Upper lobe of left lung (tissue), 6 donors: ENCODE measurements at regions not wholly inside any gene's neighbourhood (a gene's known extent, or its start where the extent isn't known, plus 50 kb on each side); places are given as distances from the start of the nearest gene placed in this dataset.
A peak's percentile ranks its signal among the peaks of the same experiment; 100 is the strongest.
"Not testable (repeated sequence)": the region's sequence is repeated elsewhere in the genome, so short reads cannot be mapped to it uniquely, and the experiment has no call there.

Source experiments
- ATAC-seq, 2 donors: fragments of 200-7000 bp; cut with Tn5 transposase; one replicate each; pipeline ENCODE4 v1.9.1; 2022; ENCODE audit warnings: mild to moderate bottlenecking in 2 of 2, moderate library complexity in 2 of 2; ENCODE audit not compliant: low FRiP score in 2 of 2
- DNase-seq, 2 donors: peaks; one replicate each; pipeline ENCODE4 v3.0.0-alpha.2; 2019 to 2020
- H3K27ac ChIP-seq, 4 donors: fragments of 200-600 bp; sonication (generic); one replicate each; pipeline ENCODE4 v1.5.1; 2016 to 2019
- H3K27me3 ChIP-seq, 4 donors: fragments of 200-600 bp; sonication (generic); one replicate each; pipeline ENCODE4 v1.5.1; 2017 to 2019
- H3K36me3 ChIP-seq, 4 donors: fragments of 200-600 bp; sonication (generic); one replicate each; pipeline ENCODE4 v1.5.1; 2016 to 2019
- H3K4me1 ChIP-seq, 4 donors: fragments of 200-600 bp; sonication (generic); one replicate each; pipeline ENCODE4 v1.5.1; 2018 to 2019
- H3K4me3 ChIP-seq, 4 donors: fragments of 200-600 bp; sonication (generic); one replicate each; pipeline ENCODE4 v1.5.1; 2017 to 2019; ENCODE audit warnings: mild to moderate bottlenecking in 2 of 4, moderate library complexity in 1 of 4
- H3K9me3 ChIP-seq, 4 donors: fragments of 200-600 bp; sonication (generic); one replicate each; pipeline ENCODE4 v1.5.1; 2018 to 2019
- CTCF ChIP-seq, 6 experiments: fragments of 450-650 bp in 4 of 6; fragments of 200-600 bp in 2 of 6; sonication (generic) in 2 of 6; IDR thresholded peaks; one replicate each; pipeline ENCODE4 v1.5.1; 2016 to 2019; ENCODE audit warnings: antibody characterized with exemption in 6 of 6
- EP300 ChIP-seq, 4 donors: sonication (generic); formaldehyde crosslinking; IDR thresholded peaks; one replicate each; pipeline ENCODE4 v1.5.1; 2017; ENCODE audit warnings: antibody characterized with exemption in 4 of 4, control low read depth in 2 of 4
- POLR2A ChIP-seq, 4 donors: fragments of 450-650 bp; IDR thresholded peaks; one replicate each; pipeline ENCODE4 v1.5.1; 2016 to 2017; ENCODE audit warnings: antibody characterized with exemption in 4 of 4, mild to moderate bottlenecking in 2 of 4
- POLR2AphosphoS5 ChIP-seq, 2 donors: sonication (generic); formaldehyde crosslinking; IDR thresholded peaks; one replicate each; pipeline ENCODE4 v1.5.1; 2017; ENCODE audit warnings: antibody characterized with exemption in 2 of 2
- WGBS, 2 donors: methylation state at CpG; one replicate each; pipeline ENCODE4 v1.1.5; 2017 to 2018; 5-methylcytosine and 5-hydroxymethylcytosine counted together
- donor health status: DM: no; HTN: no; CAD: no; lungs with moderate emphysema.
- donor health status: DM: no; HTN: yes; CAD: no; lungs with severe emphysema.

GRCh38 chr20:29349836-29350235 is 1907.6 kb upstream of the DEFB115 start:
- no peaks in the 10 kb centered on the region for H3K4me1 ChIP-seq
- no peak overlapping the region for H3K4me3 ChIP-seq
- no peak overlapping the region for H3K27ac ChIP-seq
- no peak for ATAC-seq
- peaks cover 0 to 4% (median 0%) of the 10 kb centered on the region in 4 donors for H3K9me3 ChIP-seq
- no peaks in the 10 kb centered on the region for H3K36me3 ChIP-seq
- TF ChIP-seq EP300 (IDR thresholded peaks at IDR 0.05) (no peak), POLR2AphosphoS5 (IDR thresholded peaks at IDR 0.05) (no peak), CTCF (IDR thresholded peaks at IDR 0.05) (no peak), POLR2A (IDR thresholded peaks at IDR 0.05) (no peak)
- DNase-seq: peak in 1 of 2 donors; percentile 54
- H3K27me3 ChIP-seq: no peaks in the 10 kb centered on the region
- 70 to 85% methylated on average over 9 to 14 of the region's 14 CpGs for WGBS, 2 donors

- H3K36me3 ChIP-seq, H3K4me1 ChIP-seq, H3K27me3 ChIP-seq, H3K27ac ChIP-seq, H3K4me3 ChIP-seq, H3K9me3 ChIP-seq, DNase-seq, ATAC-seq: not testable (repeated sequence)
- WGBS, 2 donors: 52 to 59% methylated on average over 2 of the region's 2 CpGs
Observed at GRCh38 chr20:29375937-29376336, 1881.5 kb upstream of the DEFB115 start.

- H3K27me3 ChIP-seq, DNase-seq, H3K27ac ChIP-seq, H3K4me1 ChIP-seq, H3K4me3 ChIP-seq, ATAC-seq, H3K36me3 ChIP-seq, H3K9me3 ChIP-seq: not testable (repeated sequence)
- 46 to 66% methylated on average over 9 of the region's 9 CpGs for WGBS, 2 donors
Observed at GRCh38 chr20:29392853-29393252, 1864.6 kb upstream of the DEFB115 start.

GRCh38 chr20:29408034-29408695 is 1849.3 kb upstream of the DEFB115 start:
- Histone ChIP-seq H3K4me3 (peak overlapping the region in 1 of 4 donors; percentile 34), H3K27ac (no peak overlapping the region), H3K36me3 (no peaks in the 10 kb centered on the region), H3K9me3 (peaks cover 0 to 23% (median 1%) of the 10 kb centered on the region in 4 donors), H3K4me1 (peaks cover 0 to 5% (median 0%) of the 10 kb centered on the region in 4 donors), H3K27me3 (no peaks in the 10 kb centered on the region)
- DNase-seq (peak in 1 of 2 donors; percentile 75), ATAC-seq (peak in 1 of 2 donors; percentile 35)
- 25 to 51% methylated on average over 14 to 40 of the region's 40 CpGs for WGBS, 2 donors
- TF ChIP-seq POLR2A (IDR thresholded peaks at IDR 0.05) (no peak), EP300 (IDR thresholded peaks at IDR 0.05) (no peak), POLR2AphosphoS5 (IDR thresholded peaks at IDR 0.05) (no peak), CTCF (IDR thresholded peaks at IDR 0.05) (no peak)

- not testable (repeated sequence) for ATAC-seq
Observed at GRCh38 chr20:29408707-29409106, 1848.8 kb upstream of the DEFB115 start.

GRCh38 chr20:29409160-29409689 is 1848.2 kb upstream of the DEFB115 start:
- not testable (repeated sequence) for H3K4me1 ChIP-seq, H3K27me3 ChIP-seq, H3K36me3 ChIP-seq, H3K27ac ChIP-seq, ATAC-seq
- H3K4me3 ChIP-seq: peak overlapping the region in 1 of 4 donors; percentile 53
- peaks cover 0 to 23% (median 1%) of the 10 kb centered on the region in 4 donors for H3K9me3 ChIP-seq
- DNase-seq: peak in 1 of 2 donors; percentile 69
- WGBS, 2 donors: 52 to 54% methylated on average over 25 to 26 of the region's 26 CpGs

More at GRCh38 chr20:29408707-29409106, 1848.8 kb upstream of the DEFB115 start:
- not testable (repeated sequence) for H3K36me3 ChIP-seq, H3K27me3 ChIP-seq, H3K27ac ChIP-seq, H3K4me1 ChIP-seq, H3K4me3 ChIP-seq, DNase-seq
- 39 to 61% methylated on average over 17 of the region's 17 CpGs for WGBS, 2 donors
- H3K9me3 ChIP-seq: peaks cover 0 to 23% (median 1%) of the 10 kb centered on the region in 4 donors
